CD4-positive, alpha-beta T cell treated with Interleukin-21 for 1 hour (primary cell): ENCODE measurements at regions not wholly inside any gene's neighbourhood (a gene's known extent, or its start where the extent isn't known, plus 50 kb on each side); places are given as distances from the start of the nearest gene placed in this dataset.
"Not testable (repeated sequence)": the region's sequence is repeated elsewhere in the genome, so short reads cannot be mapped to it uniquely, and the experiment has no call there.

ENCODE experiments used
- DNase-seq: peaks from one replicate; pipeline ENCODE4 v3.0.0-alpha.2; 2020

DNA sequence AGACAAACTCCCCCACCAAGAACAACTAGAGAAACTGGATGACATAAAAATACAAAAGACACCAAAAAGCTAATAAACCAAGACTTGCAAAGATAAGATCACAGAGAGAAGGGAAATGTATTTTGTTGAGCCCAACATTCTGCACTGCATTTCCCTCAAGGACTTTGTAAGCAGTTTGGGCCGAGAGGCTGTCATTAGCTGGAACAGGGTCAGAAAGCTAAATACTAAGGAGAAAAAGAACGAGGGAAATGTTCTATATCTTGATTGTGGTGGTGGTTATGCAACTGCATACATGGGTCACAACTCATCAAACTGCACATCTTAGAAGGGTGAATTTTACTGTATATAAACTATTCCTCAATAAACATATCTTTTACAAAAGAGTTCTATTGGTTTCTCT, 315.0 kb downstream of the IPMK start:
- DNase-seq, result no peak

- DNase-seq, result no peak
Observed at GRCh38 chr10:57950442-57950974, 317.2 kb downstream of the IPMK start.

- no peak for DNase-seq
Observed at GRCh38 chr10:57948796-57949195, 318.9 kb downstream of the IPMK start.

GRCh38 chr10:57946833-57947232, 320.9 kb downstream of the IPMK start:
- no peak for DNase-seq

- DNase-seq, result no peak
Observed at GRCh38 chr10:57943701-57944100, 324.0 kb downstream of the IPMK start.

DNA sequence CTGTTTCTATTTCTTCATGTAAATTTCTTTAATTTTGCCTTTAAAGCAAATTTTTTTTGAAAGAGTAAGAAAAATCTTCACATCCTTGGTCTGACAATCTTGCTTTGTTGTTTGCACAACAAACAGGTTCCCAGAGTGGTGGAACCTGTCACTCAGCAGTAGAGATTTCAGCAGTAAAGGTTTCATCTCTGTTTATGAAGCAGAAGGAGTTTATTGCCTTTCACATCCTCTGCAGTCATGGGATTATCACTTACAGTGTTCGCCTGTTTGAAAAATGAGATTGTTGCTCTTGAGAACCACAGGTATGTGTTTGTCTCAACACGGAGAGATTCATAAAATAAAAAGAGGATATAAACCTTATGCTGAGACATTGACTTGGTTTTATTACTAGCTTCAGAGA, 342.6 kb downstream of the IPMK start:
- DNase-seq, result no peak

- DNase-seq, result no peak
Observed at GRCh38 chr10:57921140-57921539, 346.6 kb downstream of the IPMK start.

- DNase-seq, result no peak
Observed at GRCh38 chr10:57919864-57920263, 347.8 kb downstream of the IPMK start.

- DNase-seq, result no peak
Observed at GRCh38 chr10:57917019-57917418, 350.7 kb downstream of the IPMK start.

- DNase-seq, result no peak
Observed at GRCh38 chr10:57905861-57906260, 361.8 kb downstream of the IPMK start.

GRCh38 chr10:57905010-57905409, 362.7 kb downstream of the IPMK start:
- no peak for DNase-seq

GRCh38 chr10:57898231-57898630, 369.5 kb downstream of the IPMK start:
- no peak for DNase-seq

DNA sequence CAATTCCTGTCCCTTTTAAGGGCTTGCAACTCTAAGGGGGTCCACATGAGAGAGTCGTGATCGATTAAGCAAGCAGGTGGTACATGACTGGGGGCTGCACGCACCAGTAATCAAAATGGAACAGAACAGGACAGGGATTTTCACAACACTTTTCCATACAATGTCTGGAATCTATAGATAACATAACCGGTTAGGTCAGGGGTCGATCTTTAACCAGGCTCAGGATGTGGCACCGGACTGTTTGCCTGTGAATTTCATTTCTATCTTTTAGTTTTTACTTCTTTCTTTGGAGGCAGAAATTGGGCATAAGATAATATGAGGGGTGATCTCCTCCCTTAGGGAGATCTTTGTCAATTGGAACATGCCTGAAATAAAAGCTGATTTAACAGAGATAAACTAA, 370.1 kb downstream of the IPMK start:
- DNase-seq, result no peak

- no peak for DNase-seq
Observed at GRCh38 chr10:57894361-57894760, 373.3 kb downstream of the IPMK start.

DNA sequence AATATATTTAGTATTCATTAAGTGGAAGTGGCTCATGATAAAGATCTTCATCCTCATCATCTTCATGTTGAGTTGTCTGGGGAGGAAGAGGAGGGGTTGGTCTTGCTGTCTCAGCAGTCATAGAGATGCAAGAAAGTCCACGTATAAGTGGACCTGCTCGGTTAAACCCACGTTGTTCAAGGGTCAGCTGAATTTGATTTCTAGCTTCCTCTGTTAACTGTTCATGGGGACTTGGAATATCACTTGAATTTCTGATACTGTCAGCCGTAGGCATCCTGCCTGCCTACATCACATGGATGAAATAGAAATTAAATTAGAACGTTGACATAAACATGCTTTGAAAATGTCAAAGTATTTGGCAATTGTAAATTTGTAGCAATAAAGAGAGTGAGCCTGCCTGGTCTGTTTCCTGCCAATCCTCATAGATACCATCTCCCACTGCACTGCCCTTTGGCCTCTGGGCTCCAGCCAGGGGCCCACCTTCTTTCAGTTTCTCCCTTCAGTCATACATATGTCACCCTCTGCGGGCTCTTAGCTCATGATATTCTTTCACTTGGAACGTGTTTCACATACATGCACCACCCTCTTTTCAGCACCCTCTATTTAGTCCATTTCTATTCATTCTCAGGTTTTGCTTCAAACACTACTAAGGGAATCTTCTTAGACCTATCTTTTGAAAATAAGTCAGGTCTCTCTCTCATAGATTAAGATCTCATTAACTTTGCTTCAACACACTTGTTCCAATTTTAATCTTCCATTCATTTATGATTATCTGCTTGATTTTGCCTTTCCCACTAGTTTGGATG, 376.3 kb downstream of the IPMK start:
- DNase-seq, result no peak

GRCh38 chr10:57890691-57891090, 377.0 kb downstream of the IPMK start:
- DNase-seq, result no peak

DNA sequence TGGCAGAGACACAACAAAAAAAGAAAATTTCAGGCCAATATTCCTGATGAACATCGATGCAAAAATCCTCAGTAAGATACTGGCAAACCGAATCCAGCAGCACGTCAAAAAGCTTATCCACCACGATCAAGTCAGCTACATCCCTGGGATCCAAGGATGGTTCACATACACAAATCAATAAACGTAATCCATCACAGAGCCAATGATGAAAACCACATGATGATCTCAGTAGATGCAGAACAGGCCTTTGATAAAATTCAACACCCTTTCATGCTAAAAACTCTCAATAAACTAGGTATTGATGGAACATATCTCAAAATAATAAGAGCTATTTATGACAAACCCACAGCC, 382.1 kb downstream of the IPMK start:
- DNase-seq, result not testable (repeated sequence)

DNA sequence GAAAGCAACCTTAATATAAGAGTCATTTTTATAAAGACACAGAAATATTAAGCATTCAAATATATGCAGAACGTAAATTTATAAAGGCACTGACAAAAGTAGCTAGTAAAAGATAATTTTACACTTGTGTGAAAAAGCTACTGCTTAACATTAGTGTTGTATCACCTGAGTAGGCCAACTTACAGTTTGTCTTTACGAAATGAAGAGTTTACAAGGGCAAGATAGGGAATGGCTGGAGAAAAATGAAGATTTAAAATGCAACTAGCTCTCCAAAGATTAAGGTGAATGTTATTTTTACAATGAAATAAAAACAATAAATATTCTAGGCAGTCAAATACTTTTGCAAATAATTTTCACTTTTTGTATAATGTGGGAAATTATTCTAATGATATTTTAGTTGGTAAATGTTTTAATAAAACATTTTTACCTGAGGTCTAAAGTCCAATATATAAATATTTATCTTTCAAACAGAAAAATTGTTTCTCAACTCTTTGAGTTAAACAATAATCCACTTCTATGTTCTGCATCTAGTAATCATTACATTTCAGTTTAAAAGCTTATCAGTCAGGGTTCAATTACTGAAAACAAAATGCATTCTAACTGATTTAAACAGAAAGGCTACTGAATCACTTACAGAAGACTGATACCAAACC, 382.6 kb downstream of the IPMK start:
- DNase-seq, result no peak

DNA sequence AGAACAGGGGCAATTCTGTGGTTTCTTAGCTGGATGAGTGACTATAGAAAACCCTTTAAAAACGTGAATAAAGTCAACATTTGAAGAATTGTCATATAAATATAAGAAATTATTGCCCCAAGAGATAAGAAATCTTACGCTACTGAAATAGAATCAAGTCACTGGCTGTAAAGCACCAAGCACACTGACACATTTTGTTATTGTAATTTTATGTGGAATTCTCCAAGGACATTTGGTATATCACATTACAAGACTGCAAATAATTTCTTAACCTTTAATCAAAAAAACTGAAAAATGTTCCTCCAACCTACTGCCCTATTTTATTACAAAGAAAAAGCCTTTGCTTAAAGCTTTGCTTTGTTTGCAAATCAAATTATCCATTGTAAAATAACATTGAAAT, 383.3 kb downstream of the IPMK start:
- DNase-seq, result no peak

DNA sequence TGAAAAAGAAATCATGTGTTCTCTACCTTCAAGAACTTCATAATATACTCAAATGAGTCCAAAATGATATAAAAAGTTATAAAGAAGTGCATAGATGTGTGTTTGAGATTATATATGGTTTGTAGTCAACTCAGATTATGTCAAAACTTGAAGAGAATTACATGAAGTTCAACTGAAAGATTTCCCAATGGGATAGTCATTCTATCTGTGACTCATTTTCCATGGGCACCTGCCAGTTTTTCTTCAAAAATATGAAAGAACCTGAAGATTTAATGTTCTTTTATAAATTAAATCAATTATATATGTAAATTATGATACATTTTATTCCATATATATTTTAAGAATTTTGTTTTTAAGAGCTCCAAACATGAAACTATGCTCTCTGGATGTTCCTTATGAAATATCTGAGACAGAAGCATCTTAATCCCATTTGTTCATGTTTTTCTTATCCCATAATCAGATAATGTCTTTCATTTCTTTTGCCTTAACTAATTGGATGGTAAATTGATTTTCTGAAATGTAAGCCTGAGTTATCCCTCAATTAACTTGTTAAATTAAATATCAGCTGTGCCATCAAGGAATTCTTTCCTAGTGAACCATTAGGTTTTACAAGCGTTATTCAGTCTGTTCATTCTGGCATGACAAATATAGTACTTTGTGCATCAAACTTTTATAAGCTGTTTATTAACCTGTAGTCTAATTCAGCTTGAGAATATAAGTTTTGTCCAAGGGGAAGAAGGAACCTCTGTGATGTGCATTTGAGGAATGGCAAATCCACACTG, 387.1 kb downstream of the IPMK start:
- DNase-seq, result no peak

DNA sequence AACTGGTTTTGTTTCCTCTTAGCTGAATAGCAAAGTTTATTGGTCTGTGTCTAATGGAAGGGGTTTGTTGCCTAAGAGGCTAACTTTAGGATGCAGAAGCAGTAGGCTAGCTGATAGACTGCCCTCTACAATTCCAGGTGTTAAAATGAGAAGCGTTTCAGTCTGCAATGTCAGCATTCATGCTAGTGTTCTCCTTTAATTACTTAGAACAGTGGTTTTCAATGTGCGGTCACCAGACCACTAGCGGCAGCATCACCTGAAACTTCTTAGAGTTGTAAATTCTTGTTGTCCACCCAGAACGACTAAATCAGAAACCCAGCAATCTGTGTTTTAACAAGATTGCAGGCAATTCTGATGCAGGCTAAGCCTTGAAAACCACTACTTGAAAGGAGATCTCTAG, 392.9 kb downstream of the IPMK start:
- no peak for DNase-seq

DNA sequence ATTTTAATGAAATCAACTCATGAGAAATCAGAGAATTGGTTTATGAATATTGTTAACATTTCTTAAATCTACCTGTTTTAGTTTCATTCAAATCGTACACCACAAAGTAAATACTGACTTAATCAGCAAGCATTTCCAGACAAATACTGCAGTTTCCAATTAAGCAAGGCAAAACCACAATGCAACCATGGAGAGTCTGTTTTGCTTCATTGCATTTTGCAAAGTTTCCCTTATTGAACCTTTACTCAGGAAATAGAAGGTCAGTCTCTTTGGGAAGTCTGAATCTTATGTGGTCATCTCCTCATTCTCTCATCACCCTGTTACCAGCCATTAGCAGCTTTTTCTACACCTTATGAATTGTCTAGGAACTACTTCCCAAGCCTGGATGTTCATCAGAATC, 400.5 kb downstream of the IPMK start:
- DNase-seq, result no peak

- no peak for DNase-seq
Observed at GRCh38 chr10:57864765-57865680, 402.7 kb downstream of the IPMK start.
